ENCODE measurements at regions not wholly inside any gene's neighbourhood (a gene's known extent, or its start where the extent isn't known, plus 50 kb on each side); places are given as distances from the start of the nearest gene placed in this dataset.

- TF ChIP-seq, protein P1, sequence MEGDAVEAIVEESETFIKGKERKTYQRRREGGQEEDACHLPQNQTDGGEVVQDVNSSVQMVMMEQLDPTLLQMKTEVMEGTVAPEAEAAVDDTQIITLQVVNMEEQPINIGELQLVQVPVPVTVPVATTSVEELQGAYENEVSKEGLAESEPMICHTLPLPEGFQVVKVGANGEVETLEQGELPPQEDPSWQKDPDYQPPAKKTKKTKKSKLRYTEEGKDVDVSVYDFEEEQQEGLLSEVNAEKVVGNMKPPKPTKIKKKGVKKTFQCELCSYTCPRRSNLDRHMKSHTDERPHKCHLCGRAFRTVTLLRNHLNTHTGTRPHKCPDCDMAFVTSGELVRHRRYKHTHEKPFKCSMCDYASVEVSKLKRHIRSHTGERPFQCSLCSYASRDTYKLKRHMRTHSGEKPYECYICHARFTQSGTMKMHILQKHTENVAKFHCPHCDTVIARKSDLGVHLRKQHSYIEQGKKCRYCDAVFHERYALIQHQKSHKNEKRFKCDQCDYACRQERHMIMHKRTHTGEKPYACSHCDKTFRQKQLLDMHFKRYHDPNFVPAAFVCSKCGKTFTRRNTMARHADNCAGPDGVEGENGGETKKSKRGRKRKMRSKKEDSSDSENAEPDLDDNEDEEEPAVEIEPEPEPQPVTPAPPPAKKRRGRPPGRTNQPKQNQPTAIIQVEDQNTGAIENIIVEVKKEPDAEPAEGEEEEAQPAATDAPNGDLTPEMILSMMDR (conservative IDR thresholded peaks at IDR 0.05): no peak
- H3K27ac ChIP-seq: no peak overlapping the region
Observed at GRCh38 chr12:127239781-127240180, 1027.2 kb upstream of the TMEM132C start.

- no peak overlapping the region for H3K27ac ChIP-seq
- TF ChIP-seq, protein P1 (conservative IDR thresholded peaks at IDR 0.05): no peak
Observed at GRCh38 chr12:127240249-127240929, 1026.6 kb upstream of the TMEM132C start.

GRCh38 chr12:127241072-127241817, 1025.7 kb upstream of the TMEM132C start:
- no peak overlapping the region for H3K27ac ChIP-seq
- TF ChIP-seq, protein P1 (conservative IDR thresholded peaks at IDR 0.05): no peak

DNA sequence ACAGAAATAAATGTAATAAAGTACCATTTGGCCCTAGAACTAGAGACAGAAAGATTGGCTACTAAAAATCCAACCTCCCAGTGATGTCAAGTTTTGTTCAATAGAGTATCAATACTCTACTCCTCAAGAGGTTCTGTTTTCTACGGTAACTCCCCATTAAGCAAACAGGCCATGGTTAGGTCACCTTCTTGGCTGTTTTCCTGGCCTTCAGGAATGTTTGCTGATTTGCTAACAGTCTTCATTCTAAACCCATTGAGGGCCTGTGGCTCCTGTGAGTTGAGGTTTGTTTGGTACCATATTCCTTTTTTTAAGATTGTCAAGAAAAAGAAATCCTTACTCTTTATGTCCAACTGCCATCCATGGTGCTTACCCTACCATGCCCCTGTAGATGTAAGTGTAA, 1022.0 kb upstream of the TMEM132C start:
- TF ChIP-seq, protein P1 (conservative IDR thresholded peaks at IDR 0.05): no peak
- H3K27ac ChIP-seq: no peak overlapping the region

DNA sequence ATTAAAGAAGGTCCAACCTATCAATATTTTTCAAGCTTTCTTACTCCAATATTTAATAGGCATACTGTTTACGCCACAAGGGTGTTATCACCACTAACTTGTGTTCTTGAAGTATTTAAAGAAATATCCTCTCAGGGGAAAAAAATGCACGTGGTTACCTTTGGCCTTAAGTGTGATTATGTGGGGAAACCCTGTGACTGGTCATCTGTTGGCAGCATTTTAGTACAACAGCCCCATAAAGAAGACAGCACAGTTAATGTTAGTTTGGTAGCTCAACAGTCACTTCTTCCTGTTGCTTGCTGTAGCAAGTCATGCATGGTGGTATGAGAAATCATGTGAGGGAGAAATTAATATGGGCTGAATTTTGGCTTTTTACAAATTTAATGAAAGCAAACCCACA, 1021.5 kb upstream of the TMEM132C start:
- no peak overlapping the region for H3K27ac ChIP-seq
- TF ChIP-seq, protein P1 (conservative IDR thresholded peaks at IDR 0.05): no peak

- TF ChIP-seq, protein P1 (conservative IDR thresholded peaks at IDR 0.05): no peak
- no peak overlapping the region for H3K27ac ChIP-seq
Observed at GRCh38 chr12:127247937-127248336, 1019.0 kb upstream of the TMEM132C start.

DNA sequence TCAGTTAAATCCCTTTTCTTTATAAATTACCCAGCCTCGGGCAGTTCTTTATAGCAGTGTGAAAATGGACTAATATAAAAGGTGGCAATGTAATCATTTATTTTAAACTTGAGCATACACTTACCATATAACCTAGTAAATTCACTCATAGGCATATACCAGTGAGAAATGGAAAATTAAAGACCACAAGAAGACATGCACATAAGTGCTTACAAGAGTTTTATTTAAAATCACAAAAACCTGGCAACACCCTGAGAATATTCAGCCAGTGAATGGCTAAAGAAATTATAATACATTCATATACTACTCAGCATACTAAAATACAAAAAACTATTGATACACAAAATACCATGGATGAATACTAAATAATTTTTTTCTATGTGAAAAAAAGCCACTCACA, 1017.5 kb upstream of the TMEM132C start:
- H3K27ac ChIP-seq: no peak overlapping the region
- TF ChIP-seq, protein P1 (conservative IDR thresholded peaks at IDR 0.05): no peak

Data from VCaP (cell line).